ENCODE measurements at regions not wholly inside any gene's neighbourhood (a gene's known extent, or its start where the extent isn't known, plus 50 kb on each side); places are given as distances from the start of the nearest gene placed in this dataset.

- Histone ChIP-seq H3K27ac (ENCODE audit: poor library complexity, severe bottlenecking) (no peak overlapping the region), H3K27me3 (ENCODE audit: insufficient read depth, poor library complexity, severe bottlenecking) (peaks cover 2% of the 10 kb centered on the region), H3K4me3 (ENCODE audit: severe bottlenecking) (no peak overlapping the region), H3K36me3 (ENCODE audit: low read depth) (no peaks in the 10 kb centered on the region), H3K9me3 (ENCODE audit: severe bottlenecking) (no peaks in the 10 kb centered on the region), H3K4me1 (ENCODE audit: insufficient read depth, poor library complexity, severe bottlenecking) (no peaks in the 10 kb centered on the region)
- TF ChIP-seq CTCF (IDR thresholded peaks at IDR 0.05; ENCODE audit: poor library complexity, severe bottlenecking), result no peak
- DNase-seq (ENCODE audit: low spot score), result no peak
- no peak for ATAC-seq (ENCODE audit: low read depth)
These were observed 208.6 kb upstream of the RNF32 start for GRCh38 chr7:156432018-156432417.

- TF ChIP-seq CTCF (IDR thresholded peaks at IDR 0.05; ENCODE audit: poor library complexity, severe bottlenecking), result no peak
- no peak overlapping the region for H3K4me3 ChIP-seq (ENCODE audit: severe bottlenecking)
- H3K27me3 ChIP-seq (ENCODE audit: insufficient read depth, poor library complexity, severe bottlenecking), result no peaks in the 10 kb centered on the region
- no peaks in the 10 kb centered on the region for H3K36me3 ChIP-seq (ENCODE audit: low read depth)
- no peak for ATAC-seq (ENCODE audit: low read depth)
- H3K9me3 ChIP-seq (ENCODE audit: severe bottlenecking), result no peaks in the 10 kb centered on the region
- H3K4me1 ChIP-seq (ENCODE audit: insufficient read depth, poor library complexity, severe bottlenecking), result no peaks in the 10 kb centered on the region
- DNase-seq (ENCODE audit: low spot score), result no peak
- no peak overlapping the region for H3K27ac ChIP-seq (ENCODE audit: poor library complexity, severe bottlenecking)
These were observed 210.5 kb upstream of the RNF32 start for GRCh38 chr7:156430109-156430508.

GRCh38 chr7:156429514-156429913, 211.1 kb upstream of the RNF32 start:
- Histone ChIP-seq H3K36me3 (ENCODE audit: low read depth) (no peaks in the 10 kb centered on the region), H3K27ac (ENCODE audit: poor library complexity, severe bottlenecking) (no peak overlapping the region), H3K4me1 (ENCODE audit: insufficient read depth, poor library complexity, severe bottlenecking) (no peaks in the 10 kb centered on the region), H3K4me3 (ENCODE audit: severe bottlenecking) (no peak overlapping the region), H3K27me3 (ENCODE audit: insufficient read depth, poor library complexity, severe bottlenecking) (no peaks in the 10 kb centered on the region), H3K9me3 (ENCODE audit: severe bottlenecking) (no peaks in the 10 kb centered on the region)
- DNase-seq (ENCODE audit: low spot score) (no peak), ATAC-seq (ENCODE audit: low read depth) (no peak)
- no peak for TF ChIP-seq CTCF (IDR thresholded peaks at IDR 0.05; ENCODE audit: poor library complexity, severe bottlenecking)

GRCh38 chr7:156423876-156424275, 216.7 kb upstream of the RNF32 start:
- TF ChIP-seq CTCF (IDR thresholded peaks at IDR 0.05; ENCODE audit: poor library complexity, severe bottlenecking), result no peak
- no peaks in the 10 kb centered on the region for H3K9me3 ChIP-seq (ENCODE audit: severe bottlenecking)
- H3K4me3 ChIP-seq (ENCODE audit: severe bottlenecking), result no peak overlapping the region
- no peaks in the 10 kb centered on the region for H3K36me3 ChIP-seq (ENCODE audit: low read depth)
- DNase-seq (ENCODE audit: low spot score) (no peak), ATAC-seq (ENCODE audit: low read depth) (no peak)
- H3K4me1 ChIP-seq (ENCODE audit: insufficient read depth, poor library complexity, severe bottlenecking), result no peaks in the 10 kb centered on the region
- H3K27me3 ChIP-seq (ENCODE audit: insufficient read depth, poor library complexity, severe bottlenecking), result no peaks in the 10 kb centered on the region
- no peak overlapping the region for H3K27ac ChIP-seq (ENCODE audit: poor library complexity, severe bottlenecking)

GRCh38 chr7:156420496-156420895, 220.1 kb upstream of the RNF32 start:
- no peak overlapping the region for H3K27ac ChIP-seq (ENCODE audit: poor library complexity, severe bottlenecking)
- H3K4me1 ChIP-seq (ENCODE audit: insufficient read depth, poor library complexity, severe bottlenecking), result no peaks in the 10 kb centered on the region
- ATAC-seq (ENCODE audit: low read depth) (no peak), DNase-seq (ENCODE audit: low spot score) (no peak)
- H3K27me3 ChIP-seq (ENCODE audit: insufficient read depth, poor library complexity, severe bottlenecking), result no peaks in the 10 kb centered on the region
- H3K4me3 ChIP-seq (ENCODE audit: severe bottlenecking), result no peak overlapping the region
- no peak for TF ChIP-seq CTCF (IDR thresholded peaks at IDR 0.05; ENCODE audit: poor library complexity, severe bottlenecking)
- no peaks in the 10 kb centered on the region for H3K36me3 ChIP-seq (ENCODE audit: low read depth)
- no peaks in the 10 kb centered on the region for H3K9me3 ChIP-seq (ENCODE audit: severe bottlenecking)

All from RWPE2 (cell line).